ENCODE measurements at regions not wholly inside any gene's neighbourhood (a gene's known extent, or its start where the extent isn't known, plus 50 kb on each side); places are given as distances from the start of the nearest gene placed in this dataset.

GRCh38 chr10:83915801-83916200, 223.5 kb upstream of the GHITM start:
- no peak for DNase-seq

- DNase-seq: no peak
Observed at GRCh38 chr10:83917537-83918506, 221.5 kb upstream of the GHITM start.

- no peak for DNase-seq
Observed at GRCh38 chr10:83919187-83919586, 220.1 kb upstream of the GHITM start.

- no peak for DNase-seq
Observed at GRCh38 chr10:83921984-83922860, 217.1 kb upstream of the GHITM start.

GRCh38 chr10:83925133-83925532, 214.2 kb upstream of the GHITM start:
- no peak for DNase-seq

GRCh38 chr10:83926606-83927005, 212.7 kb upstream of the GHITM start:
- no peak for DNase-seq

- DNase-seq: no peak
Observed at GRCh38 chr10:83927166-83927565, 212.1 kb upstream of the GHITM start.

GRCh38 chr10:83929399-83929798, 209.9 kb upstream of the GHITM start:
- no peak for DNase-seq

- DNase-seq: no peak
Observed at GRCh38 chr10:83931669-83932068, 207.6 kb upstream of the GHITM start.

- no peak for DNase-seq
Observed at GRCh38 chr10:83932245-83932644, 207.1 kb upstream of the GHITM start.

GRCh38 chr10:83934062-83934461, 205.2 kb upstream of the GHITM start:
- no peak for DNase-seq

- DNase-seq: no peak
Observed at GRCh38 chr10:83934641-83935338, 204.5 kb upstream of the GHITM start.

- no peak for DNase-seq
Observed at GRCh38 chr10:83935339-83935736, 204.0 kb upstream of the GHITM start.

- no peak for DNase-seq
Observed at GRCh38 chr10:83935911-83936310, 203.4 kb upstream of the GHITM start.

- DNase-seq: no peak
Observed at GRCh38 chr10:83937161-83937560, 202.1 kb upstream of the GHITM start.

GRCh38 chr10:83937826-83938225, 201.5 kb upstream of the GHITM start:
- DNase-seq: no peak

GRCh38 chr10:83941189-83941588, 198.1 kb upstream of the GHITM start:
- DNase-seq: no peak

GRCh38 chr10:83942410-83942809, 196.9 kb upstream of the GHITM start:
- no peak for DNase-seq

GRCh38 chr10:83943049-83943448, 196.3 kb upstream of the GHITM start:
- DNase-seq: no peak

GRCh38 chr10:83943920-83944319, 195.4 kb upstream of the GHITM start:
- DNase-seq: no peak

- peak; percentile 49 for DNase-seq
Observed at GRCh38 chr10:83945982-83946718, 193.2 kb upstream of the GHITM start.

GRCh38 chr10:83952314-83952713, 187.0 kb upstream of the GHITM start:
- DNase-seq: no peak
